BE2C (cell line): ENCODE measurements at regions not wholly inside any gene's neighbourhood (a gene's known extent, or its start where the extent isn't known, plus 50 kb on each side); places are given as distances from the start of the nearest gene placed in this dataset.

Experiments used
- DNase-seq: peaks from one replicate; pipeline ENCODE4 v3.0.0-alpha.2; 2020
- H3K27me3 ChIP-seq: fragments of 250-450 bp; sonication (Bioruptor Pico); 2 replicates; pipeline ENCODE4 v1.5.1; 2020; ENCODE audit warnings: mild to moderate bottlenecking
- H3K36me3 ChIP-seq: fragments of 250-450 bp; sonication (Bioruptor Pico); 2 replicates; pipeline ENCODE4 v1.5.1; 2020; ENCODE audit warnings: mild to moderate bottlenecking
- H3K4me1 ChIP-seq: fragments of 250-450 bp; sonication (Bioruptor Pico); 2 replicates; pipeline ENCODE4 v1.5.1; 2020
- H3K4me3 ChIP-seq: 2 replicates; pipeline ENCODE4 v1.5.1; 2011; ENCODE audit warnings: low read depth, low read length
- H3K9me3 ChIP-seq: fragments of 250-450 bp; sonication (Bioruptor Pico); 2 replicates; pipeline ENCODE4 v1.5.1; 2020
- TF ChIP-seq, protein P1 (sequence below): IDR thresholded peaks from 2 replicates; pipeline ENCODE4 v1.5.1; 2012; ENCODE audit warnings: mild to moderate bottlenecking, low read depth, low read length

GRCh38 chr4:17309567-17310268 lies 202.2 kb downstream of the QDPR start:
- no peak for DNase-seq

GRCh38 chr4:17301869-17302268 lies 210.0 kb downstream of the QDPR start:
- no peaks in the 10 kb centered on the region for H3K27me3 ChIP-seq
- no peaks in the 10 kb centered on the region for H3K9me3 ChIP-seq
- no peaks in the 10 kb centered on the region for H3K36me3 ChIP-seq
- TF ChIP-seq, protein P1, sequence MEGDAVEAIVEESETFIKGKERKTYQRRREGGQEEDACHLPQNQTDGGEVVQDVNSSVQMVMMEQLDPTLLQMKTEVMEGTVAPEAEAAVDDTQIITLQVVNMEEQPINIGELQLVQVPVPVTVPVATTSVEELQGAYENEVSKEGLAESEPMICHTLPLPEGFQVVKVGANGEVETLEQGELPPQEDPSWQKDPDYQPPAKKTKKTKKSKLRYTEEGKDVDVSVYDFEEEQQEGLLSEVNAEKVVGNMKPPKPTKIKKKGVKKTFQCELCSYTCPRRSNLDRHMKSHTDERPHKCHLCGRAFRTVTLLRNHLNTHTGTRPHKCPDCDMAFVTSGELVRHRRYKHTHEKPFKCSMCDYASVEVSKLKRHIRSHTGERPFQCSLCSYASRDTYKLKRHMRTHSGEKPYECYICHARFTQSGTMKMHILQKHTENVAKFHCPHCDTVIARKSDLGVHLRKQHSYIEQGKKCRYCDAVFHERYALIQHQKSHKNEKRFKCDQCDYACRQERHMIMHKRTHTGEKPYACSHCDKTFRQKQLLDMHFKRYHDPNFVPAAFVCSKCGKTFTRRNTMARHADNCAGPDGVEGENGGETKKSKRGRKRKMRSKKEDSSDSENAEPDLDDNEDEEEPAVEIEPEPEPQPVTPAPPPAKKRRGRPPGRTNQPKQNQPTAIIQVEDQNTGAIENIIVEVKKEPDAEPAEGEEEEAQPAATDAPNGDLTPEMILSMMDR, result no peak
- no peak for DNase-seq
- H3K4me1 ChIP-seq, result no peaks in the 10 kb centered on the region; the same call in 1 of the 2 replicates
- H3K4me3 ChIP-seq, result no peak overlapping the region

More at GRCh38 chr4:17309567-17310268, 202.2 kb downstream of the QDPR start:
- no peaks in the 10 kb centered on the region for H3K36me3 ChIP-seq
- no peaks in the 10 kb centered on the region for H3K27me3 ChIP-seq
- TF ChIP-seq, protein P1, result no peak
- H3K4me3 ChIP-seq, result no peak overlapping the region
- H3K9me3 ChIP-seq, result no peaks in the 10 kb centered on the region
- no peaks in the 10 kb centered on the region for H3K4me1 ChIP-seq

- Histone ChIP-seq H3K4me1 (no peaks in the 10 kb centered on the region; the same call in 1 of the 2 replicates), H3K27me3 (no peaks in the 10 kb centered on the region), H3K4me3 (no peak overlapping the region), H3K9me3 (no peaks in the 10 kb centered on the region), H3K36me3 (no peaks in the 10 kb centered on the region)
- no peak for DNase-seq
- TF ChIP-seq, protein P1, result no peak
These were observed 210.6 kb downstream of the QDPR start for GRCh38 chr4:17301266-17301665.

DNA sequence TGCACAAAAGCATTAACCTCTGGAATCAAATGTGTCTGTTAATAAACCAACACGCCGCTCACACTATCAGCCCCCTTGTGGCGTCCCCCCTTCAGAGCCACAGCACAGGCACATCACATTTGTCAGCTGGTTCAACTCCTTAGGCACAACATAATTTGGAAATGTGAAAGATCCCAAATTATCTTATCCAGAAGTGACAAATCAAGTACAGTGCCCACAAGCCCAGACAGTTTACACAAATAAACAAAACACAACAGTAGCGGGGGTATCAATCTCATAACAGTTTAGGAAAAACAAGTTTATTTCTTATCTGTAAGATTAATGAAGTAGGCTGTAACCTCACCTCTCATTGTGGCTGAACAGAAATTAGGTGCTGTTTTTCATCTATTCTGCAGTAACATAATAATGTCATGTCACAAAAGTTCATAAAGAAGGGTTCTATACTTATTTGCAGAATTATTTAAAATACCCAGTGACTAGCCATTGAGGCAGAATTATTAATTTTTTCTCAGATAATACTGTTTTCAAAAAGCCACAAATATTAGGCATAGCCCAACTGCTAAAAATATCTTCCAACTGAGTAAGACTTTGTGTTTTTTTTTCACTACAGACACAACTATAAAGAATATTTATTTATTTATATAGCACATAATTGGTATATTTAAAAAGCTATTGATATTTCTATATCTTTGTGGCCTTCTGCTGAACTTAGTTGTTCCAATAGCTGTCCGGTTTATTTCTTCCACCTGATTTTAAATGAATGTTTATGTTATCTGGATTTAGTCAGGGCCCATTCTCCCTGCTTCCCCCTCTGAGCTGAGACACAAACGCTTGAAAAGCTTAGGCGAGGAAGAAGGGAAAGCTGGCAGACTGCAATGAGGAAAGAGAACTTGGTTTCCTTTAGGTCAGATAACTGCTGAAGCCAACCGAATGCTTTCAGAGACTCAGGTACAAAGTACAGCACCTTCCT lies 214.7 kb downstream of the QDPR start:
- no peaks in the 10 kb centered on the region for H3K9me3 ChIP-seq
- H3K4me3 ChIP-seq, result no peak overlapping the region
- no peak for DNase-seq
- no peaks in the 10 kb centered on the region for H3K27me3 ChIP-seq
- H3K4me1 ChIP-seq, result no peaks in the 10 kb centered on the region; the same call in 1 of the 2 replicates
- TF ChIP-seq, protein P1, result no peak
- H3K36me3 ChIP-seq, result no peaks in the 10 kb centered on the region

- H3K27me3 ChIP-seq, result no peaks in the 10 kb centered on the region
- TF ChIP-seq, protein P1, result no peak
- no peak for DNase-seq
- peaks cover 3% of the 10 kb centered on the region for H3K4me1 ChIP-seq
- H3K4me3 ChIP-seq, result no peak overlapping the region
- H3K9me3 ChIP-seq, result no peaks in the 10 kb centered on the region
- H3K36me3 ChIP-seq, result no peaks in the 10 kb centered on the region
These were observed 218.0 kb downstream of the QDPR start for GRCh38 chr4:17293901-17294300.

GRCh38 chr4:17288151-17288550 lies 223.7 kb downstream of the QDPR start:
- Histone ChIP-seq H3K36me3 (no peaks in the 10 kb centered on the region), H3K4me1 (peaks cover 3% of the 10 kb centered on the region; the same call in 1 of the 2 replicates), H3K9me3 (no peaks in the 10 kb centered on the region), H3K27me3 (no peaks in the 10 kb centered on the region), H3K4me3 (no peak overlapping the region)
- TF ChIP-seq, protein P1, result no peak
- no peak for DNase-seq
